Stomach (tissue), 8 donors: ENCODE measurements at regions not wholly inside any gene's neighbourhood (a gene's known extent, or its start where the extent isn't known, plus 50 kb on each side); places are given as distances from the start of the nearest gene placed in this dataset.
"Not testable (repeated sequence)": the region's sequence is repeated elsewhere in the genome, so short reads cannot be mapped to it uniquely, and the experiment has no call there.

ENCODE experiments used
- DNase-seq, 2 donors: peaks; one replicate each; pipeline versions ENCODE4 v3.0.0 to v3.0.0-alpha.2; 2013 to 2019
- H3K27ac ChIP-seq, 5 donors: fragments of 200-600 bp in 4 of 5; sonication (generic) in 4 of 5; one replicate each; pipeline ENCODE4 v1.5.1; 2013 to 2019; ENCODE audit warnings: mild to moderate bottlenecking in 1 of 5, moderate library complexity in 1 of 5
- H3K27me3 ChIP-seq, 3 donors: fragments of 200-600 bp; sonication (generic); one replicate each; pipeline ENCODE4 v1.5.1; 2017 to 2019; ENCODE audit warnings: mixed run types in 1 of 3
- H3K36me3 ChIP-seq, 4 donors: fragments of 200-600 bp; sonication (generic); 1 replicate in 3 of 4; 2 replicates in 1 of 4; pipeline ENCODE4 v1.5.1; 2016 to 2019
- H3K4me1 ChIP-seq, 4 donors: fragments of 200-600 bp; sonication (generic); one replicate each; pipeline ENCODE4 v1.5.1; 2016 to 2019
- H3K4me3 ChIP-seq, 4 donors: fragments of 200-600 bp; sonication (generic) in 3 of 4; one replicate each; pipeline ENCODE4 v1.5.1; 2016 to 2019; ENCODE audit warnings: mild to moderate bottlenecking in 1 of 4
- H3K9me3 ChIP-seq, 4 donors: fragments of 200-600 bp; sonication (generic); one replicate each; pipeline ENCODE4 v1.5.1; 2016 to 2019
- EP300 ChIP-seq: sonication (generic); formaldehyde crosslinking; IDR thresholded peaks from one replicate; pipeline ENCODE4 v1.6.1; 2017; ENCODE audit warnings: antibody characterized with exemption
- POLR2A ChIP-seq, 4 donors: fragments of 450-650 bp; IDR thresholded peaks; one replicate each; pipeline ENCODE4 v1.6.1; 2016; ENCODE audit warnings: antibody characterized with exemption in 4 of 4, control low read depth in 2 of 4, mild to moderate bottlenecking in 1 of 4, moderate library complexity in 1 of 4
- POLR2AphosphoS5 ChIP-seq, 3 donors: sonication (generic); formaldehyde crosslinking; IDR thresholded peaks; one replicate each; pipeline ENCODE4 v1.6.1; 2016; ENCODE audit warnings: antibody characterized with exemption in 3 of 3
- WGBS, 5 donors: extraction: QIAGEN DNeasy Blood & Tissue Kit in 3 of 5; methylation state at CpG; one replicate each; pipeline versions ENCODE4 v1.1.5 to v1.1.7; 2013 to 2018; 5-methylcytosine and 5-hydroxymethylcytosine counted together
- intact Hi-C: fragments of 100-400 bp; cut with DNase I; formaldehyde crosslinking; loops from one replicate; pipeline ENCODE4 v1.15.1; 2023; ENCODE audit warnings: low total_unique reads
- TF ChIP-seq, protein P1 (sequence below), 7 experiments: fragments of 450-650 bp in 4 of 7; fragments of 200-600 bp in 3 of 7; sonication (generic) in 3 of 7; IDR thresholded peaks; one replicate each; pipeline ENCODE4 v1.5.1; 2016 to 2019; ENCODE audit warnings: antibody characterized with exemption in 7 of 7, control low read depth in 2 of 7, mild to moderate bottlenecking in 1 of 7
- donor health status: healthy with polysubstance abuse.
- donor health status: Bipolar disorder and iron deficiency.
- donor health status: healthy.

DNA sequence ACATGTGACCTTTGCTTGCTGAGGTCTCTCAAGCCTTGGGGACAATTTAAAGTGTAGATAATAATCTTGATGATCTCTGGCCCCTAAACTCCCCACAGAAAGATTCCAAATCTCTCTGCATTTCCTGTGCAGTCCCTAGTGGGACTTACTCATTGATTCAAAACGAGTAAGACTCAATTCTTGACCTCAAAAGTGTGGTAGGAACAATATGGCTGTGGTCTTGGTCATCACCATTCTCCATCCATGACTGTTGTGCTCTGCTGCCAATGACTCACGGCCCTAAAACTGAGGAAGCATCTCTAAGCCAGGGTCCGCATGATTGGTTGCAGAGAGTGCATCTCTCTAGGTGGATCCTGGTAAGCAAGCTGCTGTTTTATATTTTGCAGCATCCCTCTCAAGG is 268.0 kb downstream of the PTGER3 start:
- Histone ChIP-seq H3K4me3 (no peak overlapping the region), H3K4me1 (no peaks in the 10 kb centered on the region), H3K27me3 (no peaks in the 10 kb centered on the region), H3K9me3 (no peaks in the 10 kb centered on the region), H3K36me3 (no peaks in the 10 kb centered on the region), H3K27ac (no peak overlapping the region)
- 61 to 68% (median 64%) methylated on average over 3 of the region's 3 CpGs for WGBS, 5 donors
- no peak for DNase-seq
- no peak for TF ChIP-seq POLR2A (IDR thresholded peaks at IDR 0.05)
- TF ChIP-seq, protein P1, sequence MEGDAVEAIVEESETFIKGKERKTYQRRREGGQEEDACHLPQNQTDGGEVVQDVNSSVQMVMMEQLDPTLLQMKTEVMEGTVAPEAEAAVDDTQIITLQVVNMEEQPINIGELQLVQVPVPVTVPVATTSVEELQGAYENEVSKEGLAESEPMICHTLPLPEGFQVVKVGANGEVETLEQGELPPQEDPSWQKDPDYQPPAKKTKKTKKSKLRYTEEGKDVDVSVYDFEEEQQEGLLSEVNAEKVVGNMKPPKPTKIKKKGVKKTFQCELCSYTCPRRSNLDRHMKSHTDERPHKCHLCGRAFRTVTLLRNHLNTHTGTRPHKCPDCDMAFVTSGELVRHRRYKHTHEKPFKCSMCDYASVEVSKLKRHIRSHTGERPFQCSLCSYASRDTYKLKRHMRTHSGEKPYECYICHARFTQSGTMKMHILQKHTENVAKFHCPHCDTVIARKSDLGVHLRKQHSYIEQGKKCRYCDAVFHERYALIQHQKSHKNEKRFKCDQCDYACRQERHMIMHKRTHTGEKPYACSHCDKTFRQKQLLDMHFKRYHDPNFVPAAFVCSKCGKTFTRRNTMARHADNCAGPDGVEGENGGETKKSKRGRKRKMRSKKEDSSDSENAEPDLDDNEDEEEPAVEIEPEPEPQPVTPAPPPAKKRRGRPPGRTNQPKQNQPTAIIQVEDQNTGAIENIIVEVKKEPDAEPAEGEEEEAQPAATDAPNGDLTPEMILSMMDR (IDR thresholded peaks at IDR 0.05): no peak
- TF ChIP-seq EP300: no peak
- TF ChIP-seq POLR2AphosphoS5 (IDR thresholded peaks at IDR 0.05): no peak
- intact Hi-C loops: no loop called here

DNA sequence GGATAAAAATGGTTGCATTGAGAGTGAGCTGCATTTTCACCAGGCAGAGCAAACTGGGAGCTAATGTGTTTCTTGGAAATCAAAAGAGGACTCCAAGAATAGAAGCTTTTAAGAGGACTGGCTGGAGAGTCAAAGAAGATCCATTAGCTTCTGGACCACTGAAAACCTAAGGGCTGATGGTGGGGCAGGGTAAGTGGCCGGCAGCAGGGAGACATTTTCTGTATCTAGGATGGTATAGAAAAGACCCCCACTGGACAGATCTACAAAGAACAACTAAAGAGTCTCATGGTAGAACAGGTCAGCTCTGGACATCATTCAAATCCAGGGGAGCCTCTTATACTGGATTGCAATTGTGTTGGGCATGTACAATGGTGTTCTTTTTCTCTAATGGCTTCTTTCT is 262.3 kb downstream of the PTGER3 start:
- no peak for TF ChIP-seq POLR2A (IDR thresholded peaks at IDR 0.05)
- TF ChIP-seq POLR2AphosphoS5 (IDR thresholded peaks at IDR 0.05): no peak
- TF ChIP-seq, protein P1 (IDR thresholded peaks at IDR 0.05): no peak
- TF ChIP-seq EP300: no peak
- Histone ChIP-seq H3K27me3 (no peaks in the 10 kb centered on the region), H3K9me3 (no peaks in the 10 kb centered on the region), H3K36me3 (no peaks in the 10 kb centered on the region), H3K4me3 (no peak overlapping the region), H3K27ac (no peak overlapping the region), H3K4me1 (no peaks in the 10 kb centered on the region)
- 80 to 92% (median 88%) methylated on average over 1 of the region's 1 CpG for WGBS, 5 donors
- intact Hi-C loops: no loop called here
- DNase-seq: no peak

DNA sequence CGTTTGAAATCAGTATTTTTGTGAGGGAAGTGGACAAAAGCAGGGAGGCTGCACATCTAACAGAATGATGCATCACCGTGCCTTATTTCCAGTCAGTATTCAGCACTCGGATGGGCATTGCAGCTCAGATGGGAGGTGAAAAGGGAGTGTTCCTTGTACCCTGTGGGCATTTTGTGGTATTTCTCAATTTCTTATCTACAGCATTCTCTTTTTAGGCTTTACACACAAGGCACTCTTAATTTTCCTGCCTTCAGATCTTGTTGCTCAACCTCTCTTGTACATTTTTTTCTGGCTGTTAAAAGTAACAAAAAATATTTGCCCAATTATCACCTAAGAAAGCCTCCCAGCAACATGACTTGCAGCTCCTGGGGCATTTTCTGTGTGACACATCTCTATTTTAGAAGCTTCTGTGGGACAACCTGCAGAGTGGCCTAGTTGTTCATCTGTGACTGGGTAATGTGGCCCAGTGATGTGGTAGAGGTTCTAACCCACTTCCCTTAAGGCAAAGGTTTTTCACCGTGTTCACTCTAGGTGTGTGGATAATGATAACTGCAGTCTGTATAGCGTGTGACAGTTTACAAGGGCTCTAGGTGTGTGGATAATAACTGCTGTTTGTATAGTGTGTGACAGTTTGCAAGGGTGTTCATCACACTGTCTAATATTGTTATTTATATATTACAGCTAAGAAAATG is 257.2 kb downstream of the PTGER3 start:
- Histone ChIP-seq H3K27ac (no peak overlapping the region), H3K36me3 (no peaks in the 10 kb centered on the region), H3K27me3 (no peaks in the 10 kb centered on the region), H3K9me3 (peaks cover 0 to under 1% (median 0%) of the 10 kb centered on the region in 4 donors), H3K4me1 (no peaks in the 10 kb centered on the region), H3K4me3 (no peak overlapping the region)
- peak in 1 of 2 donors; percentile 15 for DNase-seq
- intact Hi-C loops: no loop called here
- TF ChIP-seq, protein P1 (IDR thresholded peaks at IDR 0.05): no peak
- TF ChIP-seq EP300: no peak
- no peak for TF ChIP-seq POLR2A (IDR thresholded peaks at IDR 0.05)
- no peak for TF ChIP-seq POLR2AphosphoS5 (IDR thresholded peaks at IDR 0.05)
- WGBS, 5 donors: 73 to 82% (median 80%) methylated on average over 5 of the region's 5 CpGs

DNA sequence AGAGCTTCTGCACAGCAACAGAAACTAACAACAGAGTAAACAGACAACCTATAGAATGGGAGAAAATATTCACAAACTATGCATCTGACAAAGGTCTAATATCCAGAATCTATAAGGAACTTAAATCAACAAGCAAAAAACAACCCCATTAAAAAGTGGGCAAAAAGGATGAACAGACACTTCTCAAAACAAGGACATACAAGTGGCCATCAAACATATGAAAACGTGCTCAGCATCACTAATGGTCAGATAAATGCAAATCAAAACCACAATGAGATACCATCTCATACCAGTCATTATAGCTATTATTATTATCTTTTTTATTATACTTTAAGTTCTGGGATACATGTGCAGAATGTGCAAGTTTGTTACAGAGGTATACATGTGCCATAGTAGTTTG is 252.6 kb downstream of the PTGER3 start:
- 72 to 89% (median 78%) methylated on average over 1 of the region's 1 CpG for WGBS, 5 donors
- H3K36me3 ChIP-seq, intact Hi-C loops, H3K4me3 ChIP-seq, H3K27ac ChIP-seq, H3K27me3 ChIP-seq, H3K4me1 ChIP-seq, DNase-seq: not testable (repeated sequence)
- peaks cover 0 to 21% (median 4%) of the 10 kb centered on the region in 4 donors for H3K9me3 ChIP-seq

DNA sequence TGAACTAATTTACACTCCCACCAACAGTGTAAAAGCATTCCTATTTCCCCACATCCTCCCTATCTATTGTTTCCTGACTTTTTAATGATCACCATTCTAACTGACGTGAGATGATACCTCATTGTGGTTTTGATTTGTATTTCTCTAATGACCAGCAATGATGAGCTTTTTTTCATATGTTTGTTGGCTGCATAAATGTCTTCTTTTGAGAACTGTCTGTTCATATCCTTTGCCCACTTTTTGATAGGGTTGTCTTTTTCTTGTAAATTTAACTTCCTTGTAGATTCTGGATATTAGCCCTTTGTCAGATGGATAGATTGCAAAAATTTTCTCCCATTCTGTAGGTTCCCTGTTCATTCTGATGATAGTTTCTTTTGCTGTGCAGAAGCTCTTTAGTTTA is 251.3 kb downstream of the PTGER3 start:
- WGBS, 5 donors: 89 to 95% (median 90%) methylated on average over 1 of the region's 1 CpG
- H3K4me1 ChIP-seq, DNase-seq, H3K27ac ChIP-seq, H3K4me3 ChIP-seq, H3K36me3 ChIP-seq, H3K27me3 ChIP-seq, intact Hi-C loops: not testable (repeated sequence)
- peaks cover 0 to 23% (median 4%) of the 10 kb centered on the region in 4 donors for H3K9me3 ChIP-seq

DNA sequence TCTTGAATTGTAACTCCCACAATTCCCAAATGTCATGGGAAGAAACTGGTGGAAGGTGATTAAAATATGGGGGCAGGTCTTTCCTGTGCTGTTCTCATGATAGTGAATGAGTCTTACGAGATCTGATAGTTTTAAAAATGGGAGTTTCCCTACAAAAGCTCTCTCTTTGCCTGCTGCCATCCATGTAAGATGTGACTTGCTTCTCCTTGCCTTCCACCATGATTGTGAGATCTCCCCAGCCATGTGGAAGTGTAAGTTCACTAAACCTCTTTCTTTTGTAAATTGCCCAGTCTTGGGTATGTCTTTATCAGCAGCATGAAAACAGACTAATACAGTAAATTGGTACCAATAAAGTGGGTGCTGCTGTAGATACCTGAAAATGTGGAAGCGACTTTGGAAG is 245.0 kb downstream of the PTGER3 start:
- intact Hi-C loops, DNase-seq, H3K27ac ChIP-seq, H3K36me3 ChIP-seq, H3K27me3 ChIP-seq, H3K4me1 ChIP-seq, H3K4me3 ChIP-seq: not testable (repeated sequence)
- peaks cover 0 to 18% (median 7%) of the 10 kb centered on the region in 4 donors for H3K9me3 ChIP-seq
- WGBS, 5 donors: 72 to 90% (median 81%) methylated on average over 2 of the region's 2 CpGs
